Lower lobe of right lung (tissue), 2 donors: ENCODE measurements at regions not wholly inside any gene's neighbourhood (a gene's known extent, or its start where the extent isn't known, plus 50 kb on each side); places are given as distances from the start of the nearest gene placed in this dataset.

Source experiments
- ATAC-seq, 2 donors: fragments of 200-7000 bp; cut with Tn5 transposase; one replicate each; pipeline ENCODE4 v1.9.1; 2020 to 2022; ENCODE audit warnings: mild to moderate bottlenecking in 2 of 2, moderate library complexity in 2 of 2
- DNase-seq: peaks from one replicate; pipeline ENCODE4 v3.0.0-alpha.2; 2020
- H3K27ac ChIP-seq: fragments of 200-600 bp; one replicate; pipeline ENCODE4 v1.8.0; 2022
- H3K27me3 ChIP-seq: fragments of 200-600 bp; one replicate; pipeline ENCODE4 v1.8.0; 2022; ENCODE audit warnings: low read depth
- H3K36me3 ChIP-seq: fragments of 200-600 bp; one replicate; pipeline ENCODE4 v1.8.0; 2022; ENCODE audit warnings: mild to moderate bottlenecking
- H3K4me1 ChIP-seq: fragments of 200-600 bp; one replicate; pipeline ENCODE4 v1.8.0; 2022
- H3K4me3 ChIP-seq: fragments of 200-600 bp; one replicate; pipeline ENCODE4 v1.8.0; 2022; ENCODE audit warnings: mild to moderate bottlenecking
- H3K9me3 ChIP-seq: fragments of 200-600 bp; one replicate; pipeline ENCODE4 v1.8.0; 2022
- intact Hi-C: fragments of 100-400 bp; cut with DNase I; formaldehyde crosslinking; loops from one replicate; pipeline ENCODE4 v1.11.0; 2022
- TF ChIP-seq, protein P1 (sequence below): fragments of 200-600 bp; IDR thresholded peaks from one replicate; pipeline ENCODE4 v1.8.0; 2022; ENCODE audit warnings: antibody characterized with exemption, mild to moderate bottlenecking
- donor health status: DM: no; HTN: yes; CAD: no; lungs with severe emphysema.

- Histone ChIP-seq H3K36me3 (no peaks in the 10 kb centered on the region), H3K27me3 (no peaks in the 10 kb centered on the region), H3K27ac (no peak overlapping the region), H3K9me3 (no peaks in the 10 kb centered on the region), H3K4me3 (no peak overlapping the region), H3K4me1 (no peaks in the 10 kb centered on the region)
- TF ChIP-seq, protein P1, sequence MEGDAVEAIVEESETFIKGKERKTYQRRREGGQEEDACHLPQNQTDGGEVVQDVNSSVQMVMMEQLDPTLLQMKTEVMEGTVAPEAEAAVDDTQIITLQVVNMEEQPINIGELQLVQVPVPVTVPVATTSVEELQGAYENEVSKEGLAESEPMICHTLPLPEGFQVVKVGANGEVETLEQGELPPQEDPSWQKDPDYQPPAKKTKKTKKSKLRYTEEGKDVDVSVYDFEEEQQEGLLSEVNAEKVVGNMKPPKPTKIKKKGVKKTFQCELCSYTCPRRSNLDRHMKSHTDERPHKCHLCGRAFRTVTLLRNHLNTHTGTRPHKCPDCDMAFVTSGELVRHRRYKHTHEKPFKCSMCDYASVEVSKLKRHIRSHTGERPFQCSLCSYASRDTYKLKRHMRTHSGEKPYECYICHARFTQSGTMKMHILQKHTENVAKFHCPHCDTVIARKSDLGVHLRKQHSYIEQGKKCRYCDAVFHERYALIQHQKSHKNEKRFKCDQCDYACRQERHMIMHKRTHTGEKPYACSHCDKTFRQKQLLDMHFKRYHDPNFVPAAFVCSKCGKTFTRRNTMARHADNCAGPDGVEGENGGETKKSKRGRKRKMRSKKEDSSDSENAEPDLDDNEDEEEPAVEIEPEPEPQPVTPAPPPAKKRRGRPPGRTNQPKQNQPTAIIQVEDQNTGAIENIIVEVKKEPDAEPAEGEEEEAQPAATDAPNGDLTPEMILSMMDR = no peak
- DNase-seq = no peak
- intact Hi-C loops = no loop called here
- no peak for ATAC-seq
Measured at GRCh38 chr3:84277562-84278224, 681.1 kb upstream of the CADM2 start.

GRCh38 chr3:84292128-84292527, 666.7 kb upstream of the CADM2 start:
- TF ChIP-seq, protein P1 = no peak
- Histone ChIP-seq H3K9me3 (no peaks in the 10 kb centered on the region), H3K4me3 (no peak overlapping the region), H3K36me3 (no peaks in the 10 kb centered on the region), H3K27ac (no peak overlapping the region), H3K4me1 (no peaks in the 10 kb centered on the region), H3K27me3 (no peaks in the 10 kb centered on the region)
- intact Hi-C loops = no loop called here
- no peak for DNase-seq
- ATAC-seq = no peak

DNA sequence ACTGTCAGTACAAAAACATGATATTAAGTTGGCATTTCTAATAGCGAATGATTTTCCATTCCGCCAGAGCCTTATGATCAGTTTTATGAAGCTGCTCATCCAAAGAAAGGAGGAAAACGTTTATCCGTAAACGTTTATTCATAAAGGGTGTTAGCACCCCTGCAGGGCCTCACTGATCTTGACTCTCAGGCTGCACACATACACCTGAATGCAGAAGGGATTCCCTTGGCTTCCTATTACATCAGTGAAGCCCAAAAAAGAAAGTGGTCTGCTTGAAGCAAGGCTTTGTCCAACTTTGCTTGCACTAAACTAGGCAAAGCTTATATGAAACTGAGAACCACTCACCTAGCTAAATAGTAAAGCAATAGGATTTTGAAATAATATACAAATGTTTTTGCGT, 659.5 kb upstream of the CADM2 start:
- Histone ChIP-seq H3K9me3 (no peaks in the 10 kb centered on the region), H3K27ac (no peak overlapping the region), H3K4me3 (no peak overlapping the region), H3K27me3 (no peaks in the 10 kb centered on the region), H3K36me3 (no peaks in the 10 kb centered on the region), H3K4me1 (no peaks in the 10 kb centered on the region)
- no peak for DNase-seq
- TF ChIP-seq, protein P1 = no peak
- intact Hi-C loops = no loop called here
- ATAC-seq = no peak

DNA sequence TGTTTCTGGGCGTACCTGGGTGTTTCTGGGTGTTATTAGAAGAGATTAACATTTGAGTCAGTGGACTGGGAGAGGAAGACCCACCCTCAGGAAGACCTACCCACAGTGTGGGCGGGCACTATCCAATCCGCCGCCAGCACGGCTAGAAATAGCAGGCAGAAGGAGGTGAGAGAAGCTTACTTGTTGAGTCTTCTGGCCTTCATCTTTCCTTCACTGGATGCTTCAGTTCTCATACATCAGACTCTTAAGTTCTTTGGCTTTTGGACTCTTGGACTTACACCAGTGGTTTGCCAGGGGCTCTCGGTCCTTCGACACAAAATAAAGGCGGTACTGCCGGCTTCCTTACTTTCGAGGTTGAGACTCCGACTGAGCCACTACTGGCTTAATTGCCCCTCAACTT, 654.6 kb upstream of the CADM2 start:
- no peak overlapping the region for H3K27ac ChIP-seq
- H3K27me3 ChIP-seq = no peaks in the 10 kb centered on the region
- TF ChIP-seq, protein P1 = no peak
- no peak overlapping the region for H3K4me3 ChIP-seq
- intact Hi-C loops = no loop called here
- DNase-seq (no peak), ATAC-seq (no peak)
- H3K36me3 ChIP-seq = no peaks in the 10 kb centered on the region
- H3K9me3 ChIP-seq = no peaks in the 10 kb centered on the region
- no peaks in the 10 kb centered on the region for H3K4me1 ChIP-seq

GRCh38 chr3:84307339-84307738, 651.5 kb upstream of the CADM2 start:
- H3K36me3 ChIP-seq = no peaks in the 10 kb centered on the region
- intact Hi-C loops = no loop called here
- no peaks in the 10 kb centered on the region for H3K4me1 ChIP-seq
- TF ChIP-seq, protein P1 = no peak
- H3K4me3 ChIP-seq = no peak overlapping the region
- ATAC-seq = no peak
- no peak for DNase-seq
- H3K9me3 ChIP-seq = no peaks in the 10 kb centered on the region
- no peak overlapping the region for H3K27ac ChIP-seq
- H3K27me3 ChIP-seq = no peaks in the 10 kb centered on the region

GRCh38 chr3:84308379-84308778, 650.4 kb upstream of the CADM2 start:
- intact Hi-C loops = no loop called here
- Histone ChIP-seq H3K9me3 (no peaks in the 10 kb centered on the region), H3K4me1 (no peaks in the 10 kb centered on the region), H3K27me3 (no peaks in the 10 kb centered on the region), H3K4me3 (no peak overlapping the region), H3K36me3 (no peaks in the 10 kb centered on the region), H3K27ac (no peak overlapping the region)
- TF ChIP-seq, protein P1 = no peak
- no peak for ATAC-seq
- no peak for DNase-seq
